ENCODE measurements at regions not wholly inside any gene's neighbourhood (a gene's known extent, or its start where the extent isn't known, plus 50 kb on each side); places are given as distances from the start of the nearest gene placed in this dataset.

DNA sequence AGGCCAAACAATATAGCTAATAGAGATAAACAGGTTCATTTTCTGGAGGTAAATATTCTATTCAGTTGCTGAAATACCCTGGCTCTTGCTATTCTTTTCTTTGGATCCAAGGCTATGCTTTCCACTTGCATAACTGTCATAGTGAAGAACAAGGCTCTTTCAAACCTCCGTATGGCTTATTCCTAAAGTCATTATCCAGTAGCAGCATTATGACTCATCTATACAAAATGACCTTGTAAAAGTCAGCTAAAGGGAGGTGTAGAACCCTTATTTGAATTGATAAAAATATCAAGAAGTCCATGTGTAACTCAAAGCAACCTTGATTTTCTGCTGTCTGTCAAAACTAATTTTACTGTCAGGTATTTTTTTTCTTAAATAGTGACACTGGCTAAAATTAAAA is 447.8 kb downstream of the PLK2 start:
- TF ChIP-seq, protein P1, sequence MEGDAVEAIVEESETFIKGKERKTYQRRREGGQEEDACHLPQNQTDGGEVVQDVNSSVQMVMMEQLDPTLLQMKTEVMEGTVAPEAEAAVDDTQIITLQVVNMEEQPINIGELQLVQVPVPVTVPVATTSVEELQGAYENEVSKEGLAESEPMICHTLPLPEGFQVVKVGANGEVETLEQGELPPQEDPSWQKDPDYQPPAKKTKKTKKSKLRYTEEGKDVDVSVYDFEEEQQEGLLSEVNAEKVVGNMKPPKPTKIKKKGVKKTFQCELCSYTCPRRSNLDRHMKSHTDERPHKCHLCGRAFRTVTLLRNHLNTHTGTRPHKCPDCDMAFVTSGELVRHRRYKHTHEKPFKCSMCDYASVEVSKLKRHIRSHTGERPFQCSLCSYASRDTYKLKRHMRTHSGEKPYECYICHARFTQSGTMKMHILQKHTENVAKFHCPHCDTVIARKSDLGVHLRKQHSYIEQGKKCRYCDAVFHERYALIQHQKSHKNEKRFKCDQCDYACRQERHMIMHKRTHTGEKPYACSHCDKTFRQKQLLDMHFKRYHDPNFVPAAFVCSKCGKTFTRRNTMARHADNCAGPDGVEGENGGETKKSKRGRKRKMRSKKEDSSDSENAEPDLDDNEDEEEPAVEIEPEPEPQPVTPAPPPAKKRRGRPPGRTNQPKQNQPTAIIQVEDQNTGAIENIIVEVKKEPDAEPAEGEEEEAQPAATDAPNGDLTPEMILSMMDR (IDR thresholded peaks at IDR 0.05): no peak
- no peak for TF ChIP-seq POLR2A (IDR thresholded peaks at IDR 0.05)
